ENCODE measurements at regions not wholly inside any gene's neighbourhood (a gene's known extent, or its start where the extent isn't known, plus 50 kb on each side); places are given as distances from the start of the nearest gene placed in this dataset.

DNA sequence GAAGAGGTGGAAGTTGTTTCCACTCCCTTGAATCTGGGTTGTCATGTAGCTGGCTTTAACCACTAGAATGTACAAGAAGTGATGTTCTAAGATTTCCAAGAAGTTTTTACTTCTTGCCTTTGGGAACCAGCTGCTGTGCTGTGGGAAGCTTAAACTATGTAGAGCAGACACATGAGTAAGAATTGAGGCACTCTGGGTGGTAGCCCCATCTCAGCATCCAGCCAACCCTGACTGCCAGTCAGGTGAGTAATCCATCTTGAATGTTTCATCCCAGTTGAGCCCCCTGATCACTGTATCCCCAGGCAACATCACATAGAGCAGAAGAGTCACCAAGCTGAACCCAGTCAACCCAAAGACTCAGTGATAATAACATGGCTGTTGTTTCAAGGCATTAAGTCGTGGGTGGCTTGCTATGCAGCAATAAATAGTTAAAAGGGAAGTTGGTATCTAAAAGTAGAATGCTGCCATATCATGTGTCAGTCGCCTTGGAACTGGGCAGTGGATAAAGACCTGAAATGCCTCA is 62.8 kb upstream of the GPR139 start:
- H3K4me3 ChIP-seq, result no peak overlapping the region
- DNase-seq (no peak), ATAC-seq (ENCODE audit: low FRiP score in 2 of 2) (no peak)
- no peaks in the 10 kb centered on the region for H3K27me3 ChIP-seq
- no peaks in the 10 kb centered on the region for H3K4me1 ChIP-seq
- WGBS, 2 donors, result 73 to 75% methylated on average over 2 of the region's 2 CpGs
- no peak overlapping the region for H3K27ac ChIP-seq
- TF ChIP-seq POLR2A (IDR thresholded peaks at IDR 0.05) (no peak), POLR2AphosphoS5 (IDR thresholded peaks at IDR 0.05) (no peak)
- no peaks in the 10 kb centered on the region for H3K9me3 ChIP-seq
- H3K36me3 ChIP-seq, result no peaks in the 10 kb centered on the region

GRCh38 chr16:20129375-20129774 is 55.7 kb upstream of the GPR139 start:
- H3K9me3 ChIP-seq, result peaks cover 0 to 11% (median 8%) of the 10 kb centered on the region in 4 donors
- DNase-seq, result no peak

More at GRCh38 chr16:20129375-20129774, 55.7 kb upstream of the GPR139 start:
- no peaks in the 10 kb centered on the region for H3K4me1 ChIP-seq
- no peak for TF ChIP-seq POLR2A (IDR thresholded peaks at IDR 0.05)
- no peak for TF ChIP-seq CTCF (IDR thresholded peaks at IDR 0.05)
- no peak for TF ChIP-seq EP300 (IDR thresholded peaks at IDR 0.05)
- TF ChIP-seq POLR2AphosphoS5 (IDR thresholded peaks at IDR 0.05), result no peak
- no peak overlapping the region for H3K27ac ChIP-seq
- no peaks in the 10 kb centered on the region for H3K36me3 ChIP-seq
- no peak for ATAC-seq (ENCODE audit: low FRiP score in 2 of 2)
- H3K27me3 ChIP-seq, result no peaks in the 10 kb centered on the region
- no peak overlapping the region for H3K4me3 ChIP-seq

Small RNA genes lying in the stretch of these regions (small RNA-seq; reads per million reads assigned to genes)
- gene SNRPEP3, result 0 reads per million in 4 donors

Data from upper lobe of left lung (tissue), 6 donors.